OCI-LY3 (cell line): ENCODE measurements at regions not wholly inside any gene's neighbourhood (a gene's known extent, or its start where the extent isn't known, plus 50 kb on each side); places are given as distances from the start of the nearest gene placed in this dataset.

Experiments
- H2AFZ ChIP-seq: fragments of 200-600, 300-600 bp; shearing (Covaris generic); 2 replicates; pipeline ENCODE4 v1.6.0; 2014; ENCODE audit warnings: antibody characterized with exemption, low read depth, low read length
- H3K27ac ChIP-seq: fragments of 200-600, 300-600 bp; sonication (generic); 2 replicates; pipeline ENCODE4 v1.5.1; 2014; ENCODE audit warnings: mild to moderate bottlenecking, low read length, moderate library complexity, mixed read lengths
- H3K27me3 ChIP-seq: fragments of 200-600, 300-600 bp; sonication (generic); 2 replicates; pipeline ENCODE4 v1.6.1; 2014; ENCODE audit warnings: low read depth, low read length, mixed read lengths
- H3K36me3 ChIP-seq: fragments of 200-600, 300-600 bp; sonication (generic); replicated peaks from 2 replicates; pipeline ENCODE3; 2014; ENCODE audit warnings: low read depth, low read length, mixed read lengths
- H3K4me1 ChIP-seq: fragments of 300-600, 200-600 bp; sonication (generic); 2 replicates; pipeline ENCODE4 v1.6.1; 2014; ENCODE audit warnings: low read length, mixed read lengths
- H3K4me2 ChIP-seq: fragments of 200-600, 300-600 bp; sonication (generic); 2 replicates; pipeline ENCODE4 v1.6.1; 2014; ENCODE audit warnings: low read length, mixed read lengths
- H3K4me3 ChIP-seq: fragments of 300-600, 200-600 bp; sonication (generic); 2 replicates; pipeline ENCODE4 v1.5.1; 2014; ENCODE audit warnings: antibody characterized with exemption, mild to moderate bottlenecking, low read length, moderate library complexity
- H3K79me2 ChIP-seq: fragments of 300-600, 200-600 bp; shearing (Covaris generic); 2 replicates; pipeline ENCODE4 v1.6.1; 2014; ENCODE audit warnings: mild to moderate bottlenecking, low read length, mixed read lengths
- H3K9ac ChIP-seq: fragments of 300-600, 200-600 bp; shearing (Covaris generic); 2 replicates; pipeline ENCODE4 v1.6.0; 2014; ENCODE audit warnings: mild to moderate bottlenecking, low read length, moderate library complexity
- H3K9me3 ChIP-seq: fragments of 200-600, 300-600 bp; shearing (Covaris generic); 2 replicates; pipeline ENCODE4 v1.6.1; 2014; ENCODE audit warnings: low read length, mixed read lengths; ENCODE audit not compliant: insufficient read depth
- H4K20me1 ChIP-seq: fragments of 200-600, 300-600 bp; sonication (generic); 2 replicates; pipeline ENCODE4 v1.6.1; 2016; ENCODE audit warnings: low read length, mixed read lengths; ENCODE audit not compliant: insufficient read depth
- CTCF ChIP-seq: fragments of 200-600, 300-600 bp; sonication (generic); IDR thresholded peaks from 2 replicates; pipeline ENCODE4 v1.5.1; 2014; ENCODE audit warnings: antibody characterized with exemption, low read length, low read depth
- EZH2phosphoT487 ChIP-seq: fragments of 200-600 bp; shearing (Covaris generic); IDR thresholded peaks from 2 replicates; pipeline ENCODE4 v1.6.1; 2018; ENCODE audit warnings: antibody characterized with exemption, mixed run types, low read depth

GRCh38 chr12:131375261-131375971 lies 335.5 kb upstream of the SFSWAP start:
- no peaks in the 10 kb centered on the region for H3K9me3 ChIP-seq
- H4K20me1 ChIP-seq: no peaks in the 10 kb centered on the region
- H3K36me3 ChIP-seq: no peaks in the 10 kb centered on the region
- H3K4me1 ChIP-seq: peaks cover 5% of the 10 kb centered on the region; the same call in 1 of the 2 replicates
- no peak for TF ChIP-seq CTCF
- no peak for TF ChIP-seq EZH2phosphoT487
- no peak overlapping the region for H3K9ac ChIP-seq
- no peak overlapping the region for H3K27ac ChIP-seq
- no peak overlapping the region for H2AFZ ChIP-seq
- no peak overlapping the region for H3K4me2 ChIP-seq
- H3K79me2 ChIP-seq: no peaks in the 10 kb centered on the region
- no peak overlapping the region for H3K4me3 ChIP-seq
- no peaks in the 10 kb centered on the region for H3K27me3 ChIP-seq

GRCh38 chr12:131375972-131376345 lies 334.9 kb upstream of the SFSWAP start:
- Histone ChIP-seq H4K20me1 (no peaks in the 10 kb centered on the region), H3K27ac (no peak overlapping the region), H3K4me3 (no peak overlapping the region), H3K36me3 (no peaks in the 10 kb centered on the region), H3K4me2 (no peak overlapping the region), H2AFZ (no peak overlapping the region), H3K4me1 (peaks cover 5% of the 10 kb centered on the region; the same call in 1 of the 2 replicates), H3K79me2 (no peaks in the 10 kb centered on the region), H3K9me3 (no peaks in the 10 kb centered on the region), H3K27me3 (no peaks in the 10 kb centered on the region), H3K9ac (no peak overlapping the region)
- TF ChIP-seq EZH2phosphoT487: no peak
- TF ChIP-seq CTCF: no peak

- H3K4me2 ChIP-seq: no peak overlapping the region
- TF ChIP-seq CTCF: no peak
- no peak for TF ChIP-seq EZH2phosphoT487
- no peak overlapping the region for H3K9ac ChIP-seq
- no peaks in the 10 kb centered on the region for H3K79me2 ChIP-seq
- no peak overlapping the region for H3K27ac ChIP-seq
- H2AFZ ChIP-seq: no peak overlapping the region
- no peaks in the 10 kb centered on the region for H3K9me3 ChIP-seq
- H3K36me3 ChIP-seq: no peaks in the 10 kb centered on the region
- H3K4me1 ChIP-seq: no peaks in the 10 kb centered on the region
- H3K4me3 ChIP-seq: no peak overlapping the region
- no peaks in the 10 kb centered on the region for H4K20me1 ChIP-seq
- no peaks in the 10 kb centered on the region for H3K27me3 ChIP-seq
Measured at GRCh38 chr12:131378176-131378842, 332.6 kb upstream of the SFSWAP start.

DNA sequence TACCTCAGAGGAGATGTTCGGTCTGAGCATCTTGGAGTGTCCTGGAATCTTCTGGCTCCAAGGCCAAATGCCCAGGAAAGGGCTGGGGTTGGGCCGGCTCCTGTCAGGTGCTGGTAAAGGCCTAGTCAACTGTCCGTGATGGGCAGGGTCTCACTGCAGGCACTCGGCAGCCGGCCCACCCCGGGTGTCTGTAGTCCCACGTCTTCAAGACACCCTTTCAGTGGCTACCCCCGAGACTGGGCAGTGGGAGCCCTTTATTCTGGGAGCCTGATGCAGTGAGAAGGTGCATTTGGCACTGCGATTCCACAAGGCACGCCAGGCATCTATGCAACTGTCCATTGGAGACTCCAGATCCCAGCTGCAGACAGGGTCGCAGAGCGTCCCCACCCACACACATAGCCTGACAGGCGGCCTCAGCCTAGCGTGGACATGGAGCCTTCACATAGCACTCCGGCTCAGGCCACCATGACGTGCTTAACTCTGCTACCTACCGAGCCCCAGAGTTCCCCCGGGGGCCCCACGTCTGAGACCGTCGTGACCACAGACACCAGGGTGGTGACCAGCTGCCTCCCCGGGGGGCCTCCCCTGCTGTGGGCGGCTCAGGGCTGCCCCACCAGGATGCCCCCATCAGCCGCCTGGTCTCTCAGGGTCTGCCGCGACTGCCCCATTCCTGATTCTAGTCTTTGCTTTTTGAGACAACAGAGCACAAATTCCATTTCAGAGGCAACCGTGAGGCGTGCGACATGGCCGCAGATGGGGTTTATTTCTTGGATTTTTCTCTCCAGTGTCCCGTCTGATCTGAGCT lies 331.8 kb upstream of the SFSWAP start:
- no peaks in the 10 kb centered on the region for H3K9me3 ChIP-seq
- H3K27ac ChIP-seq: no peak overlapping the region
- H3K4me3 ChIP-seq: no peak overlapping the region
- no peaks in the 10 kb centered on the region for H3K36me3 ChIP-seq
- H3K79me2 ChIP-seq: no peaks in the 10 kb centered on the region
- H2AFZ ChIP-seq: no peak overlapping the region
- no peak for TF ChIP-seq EZH2phosphoT487
- no peak for TF ChIP-seq CTCF
- no peak overlapping the region for H3K9ac ChIP-seq
- no peaks in the 10 kb centered on the region for H4K20me1 ChIP-seq
- no peaks in the 10 kb centered on the region for H3K4me1 ChIP-seq
- no peaks in the 10 kb centered on the region for H3K27me3 ChIP-seq
- H3K4me2 ChIP-seq: no peak overlapping the region
